GM12892 (cell line): ENCODE measurements at regions not wholly inside any gene's neighbourhood (a gene's known extent, or its start where the extent isn't known, plus 50 kb on each side); places are given as distances from the start of the nearest gene placed in this dataset.
"Not testable (repeated sequence)": the region's sequence is repeated elsewhere in the genome, so short reads cannot be mapped to it uniquely, and the experiment has no call there.

Experiments
- DNase-seq: peaks from one replicate; pipeline ENCODE4 v3.0.0; 2011; ENCODE audit not compliant: insufficient read length
- FAIRE-seq: peaks from 2 replicates; lab custom pipeline; 2011; peaks lifted over from hg19 to GRCh38; lab: Jason Lieb, UNC

- not testable (repeated sequence) for FAIRE-seq, DNase-seq
Measured at GRCh38 chr11:71712846-71713245, 120.2 kb upstream of the DEFB108B start.

GRCh38 chr11:71714510-71714909 is 118.5 kb upstream of the DEFB108B start:
- not testable (repeated sequence) for DNase-seq, FAIRE-seq

GRCh38 chr11:71721840-71722239 is 111.2 kb upstream of the DEFB108B start:
- not testable (repeated sequence) for FAIRE-seq, DNase-seq

GRCh38 chr11:71723991-71724390 is 109.0 kb upstream of the DEFB108B start:
- not testable (repeated sequence) for DNase-seq, FAIRE-seq

GRCh38 chr11:71730748-71731147 is 102.3 kb upstream of the DEFB108B start:
- DNase-seq, FAIRE-seq: not testable (repeated sequence)

GRCh38 chr11:71734368-71734767 is 98.6 kb upstream of the DEFB108B start:
- not testable (repeated sequence) for DNase-seq, FAIRE-seq

- not testable (repeated sequence) for FAIRE-seq, DNase-seq
Measured at GRCh38 chr11:71738317-71738716, 94.7 kb upstream of the DEFB108B start.

GRCh38 chr11:71743385-71743784 is 89.6 kb upstream of the DEFB108B start:
- not testable (repeated sequence) for FAIRE-seq, DNase-seq

GRCh38 chr11:71745656-71746055 is 87.3 kb upstream of the DEFB108B start:
- not testable (repeated sequence) for FAIRE-seq, DNase-seq

- not testable (repeated sequence) for DNase-seq, FAIRE-seq
Measured at GRCh38 chr11:71746263-71746662, 86.7 kb upstream of the DEFB108B start.

- FAIRE-seq, DNase-seq: not testable (repeated sequence)
Measured at GRCh38 chr11:71748965-71749620, 83.9 kb upstream of the DEFB108B start.

- not testable (repeated sequence) for DNase-seq, FAIRE-seq
Measured at GRCh38 chr11:71750908-71751307, 82.1 kb upstream of the DEFB108B start.

GRCh38 chr11:71764695-71765491 is 68.1 kb upstream of the DEFB108B start:
- DNase-seq, FAIRE-seq: not testable (repeated sequence)

- not testable (repeated sequence) for DNase-seq, FAIRE-seq
Measured at GRCh38 chr11:71767016-71767415, 66.0 kb upstream of the DEFB108B start.

GRCh38 chr11:71772193-71772592 is 60.8 kb upstream of the DEFB108B start:
- not testable (repeated sequence) for FAIRE-seq, DNase-seq
